ENCODE measurements at regions not wholly inside any gene's neighbourhood (a gene's known extent, or its start where the extent isn't known, plus 50 kb on each side); places are given as distances from the start of the nearest gene placed in this dataset.

- TF ChIP-seq CTCF (IDR thresholded peaks at IDR 0.05) (no peak), POLR2A (IDR thresholded peaks at IDR 0.05) (no peak)
Observed at GRCh38 chr15:62889141-62889661, 153.3 kb upstream of the TPM1 start.
